ENCODE measurements at regions not wholly inside any gene's neighbourhood (a gene's known extent, or its start where the extent isn't known, plus 50 kb on each side); places are given as distances from the start of the nearest gene placed in this dataset.

DNA sequence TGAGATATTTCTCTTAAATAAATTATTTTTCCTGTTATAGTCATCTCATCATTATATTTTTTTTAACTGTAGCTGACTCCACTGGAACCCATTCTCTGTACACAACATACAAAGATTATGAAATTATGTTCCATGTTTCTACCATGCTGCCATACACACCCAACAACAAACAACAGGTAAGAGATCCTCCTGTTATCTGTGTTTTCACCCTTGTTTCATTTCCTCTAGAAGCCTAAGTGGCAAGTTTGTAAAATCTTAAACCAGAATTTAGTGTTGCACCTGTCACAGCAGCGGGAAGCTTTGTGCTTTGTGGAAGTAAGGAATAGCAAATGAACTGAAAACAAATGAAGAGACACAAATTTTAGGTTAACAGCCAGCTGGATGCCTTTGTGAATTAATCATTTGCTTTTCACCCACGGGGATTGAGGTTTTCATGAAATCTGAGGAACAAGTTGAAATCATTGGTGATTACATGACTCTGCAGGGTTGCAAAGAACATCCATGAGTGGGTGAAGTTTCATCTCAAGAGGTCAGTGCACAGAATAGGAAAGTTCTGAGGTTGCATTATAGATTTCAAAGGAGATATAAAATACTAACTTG is 273.9 kb upstream of the RGS6 start:
- TF ChIP-seq, protein P1, sequence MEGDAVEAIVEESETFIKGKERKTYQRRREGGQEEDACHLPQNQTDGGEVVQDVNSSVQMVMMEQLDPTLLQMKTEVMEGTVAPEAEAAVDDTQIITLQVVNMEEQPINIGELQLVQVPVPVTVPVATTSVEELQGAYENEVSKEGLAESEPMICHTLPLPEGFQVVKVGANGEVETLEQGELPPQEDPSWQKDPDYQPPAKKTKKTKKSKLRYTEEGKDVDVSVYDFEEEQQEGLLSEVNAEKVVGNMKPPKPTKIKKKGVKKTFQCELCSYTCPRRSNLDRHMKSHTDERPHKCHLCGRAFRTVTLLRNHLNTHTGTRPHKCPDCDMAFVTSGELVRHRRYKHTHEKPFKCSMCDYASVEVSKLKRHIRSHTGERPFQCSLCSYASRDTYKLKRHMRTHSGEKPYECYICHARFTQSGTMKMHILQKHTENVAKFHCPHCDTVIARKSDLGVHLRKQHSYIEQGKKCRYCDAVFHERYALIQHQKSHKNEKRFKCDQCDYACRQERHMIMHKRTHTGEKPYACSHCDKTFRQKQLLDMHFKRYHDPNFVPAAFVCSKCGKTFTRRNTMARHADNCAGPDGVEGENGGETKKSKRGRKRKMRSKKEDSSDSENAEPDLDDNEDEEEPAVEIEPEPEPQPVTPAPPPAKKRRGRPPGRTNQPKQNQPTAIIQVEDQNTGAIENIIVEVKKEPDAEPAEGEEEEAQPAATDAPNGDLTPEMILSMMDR (IDR thresholded peaks at IDR 0.05): no peak
- TF ChIP-seq POLR2A (IDR thresholded peaks at IDR 0.05): no peak

Measured in uterus (tissue), 2 donors.